HCT116 (cell line): ENCODE measurements at regions not wholly inside any gene's neighbourhood (a gene's known extent, or its start where the extent isn't known, plus 50 kb on each side); places are given as distances from the start of the nearest gene placed in this dataset.

Experiments
- ATAC-seq: fragments of 200-7000 bp; cut with Tn5 transposase; 2 replicates; pipeline ENCODE4 v1.9.1; 2020; ENCODE audit warnings: mild to moderate bottlenecking, moderate library complexity
- BruUV-seq: library from RNA; stranded (reverse); fragments of 400-500 nt; replicated peaks from 2 replicates; lab custom pipeline; 2021; lab: Mats Ljungman, UMichigan
- CTCF ChIA-PET: fragments of 300-600 bp; sonication (Branson Sonifier 250); formaldehyde crosslinking; loops from one replicate; lab custom pipeline; 2021; ENCODE audit warnings: antibody characterized with exemption; lab: Charles Lee
- POLR2A ChIA-PET: fragments of 300-600, 350-600 bp; sonication (Branson Sonifier 250); formaldehyde crosslinking; loops from one replicate; lab custom pipeline; 2021; ENCODE audit warnings: antibody characterized with exemption; lab: Charles Lee
- RAD21 ChIA-PET, 2 experiments: fragments of 300-600 bp; sonication (Branson Sonifier 250); formaldehyde crosslinking; loops; one replicate each; lab custom pipeline; 2023; ENCODE audit warnings: low total read pairs in 2 of 2; ENCODE audit not compliant: uncharacterized antibody in 2 of 2, unreplicated experiment in 2 of 2, low non-redundant PET in 1 of 2; lab: Charles Lee
- DNase-seq: peaks from one replicate; pipeline ENCODE4 v3.0.0-alpha.2; 2010; ENCODE audit warnings: low read depth, low spot score
- H2AFZ ChIP-seq: fragments of 200-600 bp; shearing (Covaris generic), sonication (generic); 2 replicates; pipeline ENCODE4 v1.6.1; 2017; ENCODE audit warnings: low read depth, mixed run types, mixed read lengths, antibody characterized with exemption, low read length; ENCODE audit not compliant: poor library complexity, severe bottlenecking
- H3K27ac ChIP-seq: 2 replicates; pipeline ENCODE4 v1.5.1; 2012; ENCODE audit warnings: low read depth, low read length
- H3K27me3 ChIP-seq: fragments of 200-600 bp; sonication (generic); 2 replicates; pipeline ENCODE4 v1.6.1; 2016; ENCODE audit warnings: mixed run types, low read length, mixed read lengths; ENCODE audit not compliant: insufficient read depth
- H3K36me3 ChIP-seq, 2 experiments: fragments of 200-500 bp in 1 of 2; fragments of 200-600 bp in 1 of 2; sonication (Bioruptor generic) in 1 of 2; sonication (generic) in 1 of 2; 2 replicates each; pipeline versions ENCODE4 v1.5.1 to v1.6.1; 2014 to 2016; ENCODE audit warnings: low read length in 2 of 2, inconsistent platforms in 1 of 2, mixed read lengths in 1 of 2, mixed run types in 1 of 2; ENCODE audit not compliant: insufficient read depth in 2 of 2, control insufficient read depth in 1 of 2
- H3K4me1 ChIP-seq, 2 experiments: fragments of 200-600 bp in 1 of 2; sonication (generic) in 1 of 2; 2 replicates each; pipeline versions ENCODE4 v1.5.1 to v1.6.1; 2012 to 2017; ENCODE audit warnings: low read length in 2 of 2, inconsistent platforms in 1 of 2, mild to moderate bottlenecking in 1 of 2, mixed read lengths in 1 of 2, mixed run types in 1 of 2, moderate library complexity in 1 of 2; ENCODE audit not compliant: insufficient read depth in 2 of 2, control insufficient read depth in 1 of 2
- H3K4me2 ChIP-seq: fragments of 200-600 bp; sonication (generic); 2 replicates; pipeline ENCODE4 v1.6.1; 2017; ENCODE audit warnings: mixed run types, low read length, mixed read lengths
- H3K4me3 ChIP-seq, 2 experiments: fragments of 200-600 bp in 1 of 2; sonication (generic) in 1 of 2; replicated peaks in 1 of 2; 2 replicates each; pipeline ENCODE4 v1.5.1; 2011 to 2016; ENCODE audit warnings: low read length in 2 of 2, control low read depth in 1 of 2, low read depth in 1 of 2, mild to moderate bottlenecking in 1 of 2, mixed read lengths in 1 of 2, mixed run types in 1 of 2
- H3K79me2 ChIP-seq: fragments of 200-600 bp; sonication (generic); 2 replicates; pipeline ENCODE4 v1.6.1; 2017; ENCODE audit warnings: mild to moderate bottlenecking, mixed run types, low read length, moderate library complexity, mixed read lengths; ENCODE audit not compliant: insufficient read depth
- H3K9ac ChIP-seq: fragments of 200-600 bp; sonication (generic); 2 replicates; pipeline ENCODE4 v1.6.1; 2016; ENCODE audit warnings: low read length, mixed read lengths
- H3K9me2 ChIP-seq: fragments of 200-600 bp; sonication (generic), shearing (Covaris generic); 2 replicates; pipeline ENCODE4 v1.6.1; 2017; ENCODE audit warnings: mixed run types, mild to moderate bottlenecking, moderate library complexity; ENCODE audit not compliant: insufficient read depth
- H3K9me3 ChIP-seq, 2 experiments: fragments of 200-500 bp in 1 of 2; fragments of 200-600 bp in 1 of 2; sonication (Bioruptor generic) in 1 of 2; sonication (generic) in 1 of 2; 2 replicates each; pipeline ENCODE4 v1.6.1; 2014 to 2017; ENCODE audit warnings: low read length in 2 of 2, mixed read lengths in 2 of 2, inconsistent platforms in 1 of 2, low read depth in 1 of 2, mild to moderate bottlenecking in 1 of 2, mixed run types in 1 of 2, moderate library complexity in 1 of 2; ENCODE audit not compliant: control insufficient read depth in 1 of 2, insufficient read depth in 1 of 2
- H4K20me1 ChIP-seq: fragments of 200-600 bp; sonication (generic), shearing (Covaris generic); 2 replicates; pipeline ENCODE4 v1.6.1; 2017; ENCODE audit warnings: mixed run types, mild to moderate bottlenecking, moderate library complexity; ENCODE audit not compliant: insufficient read depth
- ATF3 ChIP-seq: IDR thresholded peaks from 2 replicates; pipeline ENCODE4 v1.6.1; 2012
- CBX3 ChIP-seq: IDR thresholded peaks from 2 replicates; pipeline ENCODE4 v1.6.1; 2012; ENCODE audit warnings: low read depth
- CTCF ChIP-seq, 3 experiments: fragments of 200-600 bp in 1 of 3; sonication (generic) in 1 of 3; IDR thresholded peaks in 2 of 3; conservative IDR thresholded peaks in 1 of 3; 2 replicates each; pipeline ENCODE4 v1.5.1; 2012 to 2017; ENCODE audit warnings: low read depth in 2 of 3, low read length in 2 of 3, antibody characterized with exemption in 1 of 3, borderline replicate concordance in 1 of 3, control low read depth in 1 of 3, mild to moderate bottlenecking in 1 of 3, mixed read lengths in 1 of 3, mixed run types in 1 of 3, moderate library complexity in 1 of 3; ENCODE audit not compliant: insufficient read depth in 1 of 3
- EGR1 ChIP-seq: IDR thresholded peaks from 2 replicates; pipeline ENCODE4 v1.6.1; 2012; ENCODE audit warnings: low read depth
- EZH2 ChIP-seq: fragments of 200-600 bp; sonication (generic); IDR thresholded peaks from 2 replicates; pipeline ENCODE4 v1.6.1; 2017; ENCODE audit warnings: antibody characterized with exemption, mixed run types
- EZH2phosphoT487 ChIP-seq: fragments of 200-600 bp; IDR thresholded peaks from 2 replicates; pipeline ENCODE4 v1.6.1; 2018; ENCODE audit warnings: antibody characterized with exemption, borderline replicate concordance
- FOSL1 ChIP-seq: IDR thresholded peaks from 2 replicates; pipeline ENCODE4 v1.6.1; 2012; ENCODE audit warnings: low read depth
- MAX ChIP-seq: IDR thresholded peaks from 2 replicates; pipeline ENCODE4 v1.6.1; 2012
- POLR2A ChIP-seq: IDR thresholded peaks from 2 replicates; pipeline ENCODE4 v1.7.0; 2011; ENCODE audit warnings: borderline replicate concordance; ENCODE audit not compliant: insufficient read depth, insufficient read length; ENCODE audit errors: extremely low read depth
- POLR2AphosphoS5 ChIP-seq: IDR thresholded peaks from 2 replicates; pipeline ENCODE4 v1.6.1; 2011; ENCODE audit warnings: mild to moderate bottlenecking, low read depth, low read length, moderate library complexity
- RAD21 ChIP-seq: IDR thresholded peaks from 2 replicates; pipeline ENCODE4 v1.6.1; 2012; ENCODE audit warnings: low read depth, mild to moderate bottlenecking
- REST ChIP-seq: IDR thresholded peaks from 2 replicates; pipeline ENCODE4 v1.6.1; 2012; ENCODE audit warnings: low read depth
- SIN3A ChIP-seq: IDR thresholded peaks from 2 replicates; pipeline ENCODE4 v1.6.1; 2012; ENCODE audit warnings: low read depth
- SP1 ChIP-seq: IDR thresholded peaks from 2 replicates; pipeline ENCODE4 v1.6.1; 2012; ENCODE audit warnings: low read depth
- SRF ChIP-seq: IDR thresholded peaks from 2 replicates; pipeline ENCODE4 v1.6.1; 2012; ENCODE audit warnings: low read depth
- TCF7L2 ChIP-seq: IDR thresholded peaks from 2 replicates; pipeline ENCODE4 v1.7.0; 2011; ENCODE audit warnings: borderline replicate concordance, inconsistent platforms; ENCODE audit not compliant: insufficient read depth, insufficient read length; ENCODE audit errors: extremely low read depth
- YY1 ChIP-seq: IDR thresholded peaks from 2 replicates; pipeline ENCODE4 v1.6.1; 2011; ENCODE audit warnings: low read length, low read depth, moderate library complexity, mild to moderate bottlenecking; ENCODE audit not compliant: insufficient replicate concordance; ENCODE audit errors: extremely low read depth
- ZBTB33 ChIP-seq: IDR thresholded peaks from 2 replicates; pipeline ENCODE4 v1.6.1; 2011; ENCODE audit warnings: mild to moderate bottlenecking, low read length, moderate library complexity; ENCODE audit not compliant: insufficient replicate concordance; ENCODE audit errors: extremely low read depth
- ZNF274 ChIP-seq: fragments of 200-500 bp; sonication (Bioruptor generic); IDR thresholded peaks from 2 replicates; pipeline ENCODE4 v1.6.1; 2014; ENCODE audit warnings: mild to moderate bottlenecking, low read depth, low read length, inconsistent platforms
- intact Hi-C: fragments of 100-400 bp; cut with micrococcal nuclease; formaldehyde crosslinking; loops from 2 replicates; pipeline ENCODE4 v1.10.0; 2022

GRCh38 chr1:228930479-228930957 lies 195.2 kb downstream of the RHOU start:
- H4K20me1 ChIP-seq: no peaks in the 10 kb centered on the region
- DNase-seq: no peak
- TF ChIP-seq CTCF (IDR thresholded peaks at IDR 0.05 in 2 of 3, conservative IDR thresholded peaks at IDR 0.05 in 1 of 3; ENCODE audit: borderline replicate concordance in 1 of 3, insufficient read depth in 1 of 3, low read depth in 2 of 3, low read length in 2 of 3) (no peak), ZNF274 (no peak), RAD21 (no peak), SIN3A (no peak), YY1 (no peak), POLR2AphosphoS5 (no peak), EZH2phosphoT487 (no peak), SP1 (no peak), POLR2A (no peak), EZH2 (no peak), ZBTB33 (no peak), REST (no peak), CBX3 (no peak), FOSL1 (no peak), MAX (no peak), SRF (no peak), TCF7L2 (no peak), EGR1 (no peak), ATF3 (no peak)
- TF ChIP-seq, all 23 proteins: peak for 0
- Histone ChIP-seq H3K36me3 (no peaks in the 10 kb centered on the region), H3K4me2 (no peak overlapping the region), H3K79me2 (no peaks in the 10 kb centered on the region), H3K4me1 (no peaks in the 10 kb centered on the region), H2AFZ (no peak overlapping the region), H3K9me2 (no peaks in the 10 kb centered on the region), H3K4me3 (no peak overlapping the region), H3K9ac (no peak overlapping the region), H3K27me3 (no peaks in the 10 kb centered on the region), H3K9me3 (no peaks in the 10 kb centered on the region), H3K27ac (no peak overlapping the region)
- ChIA-PET RAD21 (no interaction called here), POLR2A (no interaction called here), CTCF (no interaction called here)
- intact Hi-C loops: no loop called here
- ATAC-seq: no peak
- BruUV-seq: no TSS peak
